Stimulated activated CD4-positive, alpha-beta T cell treated with anti-CD3 and anti-CD28 coated beads, Interleukin-15, amount 100 ng/mL, for 24 hours (primary cell): ENCODE measurements at regions not wholly inside any gene's neighbourhood (a gene's known extent, or its start where the extent isn't known, plus 50 kb on each side); places are given as distances from the start of the nearest gene placed in this dataset.
"Not testable (repeated sequence)": the region's sequence is repeated elsewhere in the genome, so short reads cannot be mapped to it uniquely, and the experiment has no call there.

Source experiments
- DNase-seq: peaks from one replicate; pipeline ENCODE4 v3.0.0-alpha.2; 2020

DNA sequence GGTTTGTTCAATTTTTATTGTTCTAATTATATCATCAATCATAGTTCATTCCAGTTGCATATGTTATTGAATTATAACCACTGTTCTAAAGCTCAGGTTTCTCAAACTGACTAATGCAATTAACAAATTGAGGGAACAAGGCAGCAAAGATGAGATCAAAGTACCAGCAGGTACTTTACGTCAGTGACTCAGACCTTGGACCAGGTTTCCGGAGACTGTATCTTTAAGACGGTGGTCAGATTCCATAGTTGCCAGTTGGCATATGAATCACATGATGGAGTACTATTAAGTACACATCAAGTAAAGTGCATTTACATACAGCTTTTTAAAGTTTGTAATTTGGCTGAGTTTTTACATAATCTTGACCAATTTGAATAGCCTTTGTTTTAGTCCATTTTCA lies 583.6 kb upstream of the ROBO2 start:
- no peak for DNase-seq

DNA sequence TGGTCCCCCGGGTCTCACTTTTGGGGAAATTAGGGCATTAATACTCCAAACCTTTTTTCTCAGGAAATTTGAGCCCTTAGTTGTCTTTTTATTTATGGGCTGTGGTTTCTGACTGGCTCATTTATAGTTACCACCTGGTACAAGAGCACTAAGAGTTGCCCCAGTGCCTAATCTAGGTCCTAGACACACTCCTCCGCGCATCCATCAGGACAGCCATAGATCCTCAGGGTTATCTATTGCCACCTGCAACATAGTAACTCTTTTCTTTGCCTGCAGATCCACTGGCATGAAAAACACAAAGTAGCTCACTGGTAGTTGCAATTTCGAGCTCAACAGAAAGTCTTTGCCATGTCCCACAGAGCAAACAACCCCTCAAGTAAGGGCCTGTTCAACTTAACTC lies 576.4 kb upstream of the ROBO2 start:
- no peak for DNase-seq

DNA sequence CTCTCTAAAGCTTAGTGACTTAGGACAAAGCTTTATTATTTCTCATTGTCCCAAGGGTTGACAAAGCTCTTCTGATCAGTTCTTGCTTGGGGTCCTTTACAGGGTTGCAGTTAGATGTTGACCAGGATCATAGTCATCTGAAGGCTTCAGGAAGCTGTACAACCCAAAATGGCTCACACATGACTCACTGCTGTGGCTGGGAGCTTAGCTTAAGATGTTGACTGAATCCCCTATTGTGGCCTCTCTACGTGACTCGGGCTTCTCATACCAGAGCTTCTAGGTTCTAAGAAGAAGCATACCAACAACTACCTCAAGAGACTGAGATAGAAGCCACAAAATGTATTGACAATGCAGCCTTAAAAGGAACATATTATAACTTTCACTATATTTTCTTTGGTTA lies 569.6 kb upstream of the ROBO2 start:
- no peak for DNase-seq

DNA sequence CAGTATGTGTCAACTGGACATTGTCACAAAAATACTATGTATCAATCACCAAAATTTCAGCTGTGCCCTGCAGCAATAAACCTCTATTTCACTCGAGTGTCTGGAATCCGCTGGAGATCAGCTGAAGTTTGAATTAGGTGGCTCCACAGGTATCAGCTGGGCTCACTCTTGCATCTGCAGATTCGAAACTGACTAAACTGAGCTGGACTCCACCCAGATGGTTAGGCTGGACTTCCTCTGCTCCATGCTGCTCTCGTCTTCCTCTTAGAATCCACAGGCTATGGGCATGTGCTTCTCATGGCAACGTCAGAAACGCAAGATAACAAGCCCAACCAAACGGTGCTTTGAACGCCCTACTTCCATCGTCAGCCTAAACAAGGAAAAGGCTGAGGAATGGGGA lies 565.3 kb upstream of the ROBO2 start:
- DNase-seq = no peak

DNA sequence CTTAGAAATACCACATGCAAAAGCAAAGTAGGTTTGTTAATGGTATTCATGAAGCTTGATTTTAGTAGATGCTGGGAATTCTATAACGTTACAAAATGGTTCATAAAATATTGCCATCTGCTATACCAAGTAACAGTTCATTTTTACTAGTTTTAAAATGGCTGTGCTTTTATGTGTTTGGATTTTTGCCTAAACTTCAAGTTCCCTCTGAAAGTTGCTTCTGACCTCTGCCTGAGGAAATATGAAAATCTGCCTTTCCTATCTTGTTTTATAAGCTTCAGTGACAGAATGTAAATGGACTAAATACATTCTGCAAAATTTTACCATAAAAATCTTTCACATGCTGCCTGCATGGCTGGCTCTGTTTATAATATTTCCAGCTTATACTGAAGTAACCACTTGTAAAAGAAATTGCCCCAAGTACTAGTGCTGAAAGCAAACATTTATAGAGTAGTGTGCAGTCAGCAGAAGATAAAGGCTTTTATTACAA lies 560.7 kb upstream of the ROBO2 start:
- DNase-seq = no peak

DNA sequence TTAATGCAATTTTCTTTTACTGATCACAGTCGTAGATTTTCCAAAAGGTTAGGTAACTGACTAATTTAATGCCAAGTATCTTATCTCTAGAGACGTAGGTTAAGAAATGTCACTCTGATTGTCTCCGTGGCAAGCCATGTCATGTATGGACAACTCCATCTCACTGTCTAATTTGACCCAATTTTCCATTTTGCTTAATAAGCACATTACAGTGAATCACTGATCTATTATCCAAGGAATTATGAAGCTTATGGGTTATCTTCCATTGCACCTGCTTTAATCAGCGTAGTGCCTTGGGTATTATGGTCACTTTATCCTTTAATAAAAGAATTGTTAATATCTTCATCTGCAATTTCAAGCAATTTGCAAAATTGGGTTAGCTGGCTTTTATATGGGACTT lies 557.4 kb upstream of the ROBO2 start:
- no peak for DNase-seq

DNA sequence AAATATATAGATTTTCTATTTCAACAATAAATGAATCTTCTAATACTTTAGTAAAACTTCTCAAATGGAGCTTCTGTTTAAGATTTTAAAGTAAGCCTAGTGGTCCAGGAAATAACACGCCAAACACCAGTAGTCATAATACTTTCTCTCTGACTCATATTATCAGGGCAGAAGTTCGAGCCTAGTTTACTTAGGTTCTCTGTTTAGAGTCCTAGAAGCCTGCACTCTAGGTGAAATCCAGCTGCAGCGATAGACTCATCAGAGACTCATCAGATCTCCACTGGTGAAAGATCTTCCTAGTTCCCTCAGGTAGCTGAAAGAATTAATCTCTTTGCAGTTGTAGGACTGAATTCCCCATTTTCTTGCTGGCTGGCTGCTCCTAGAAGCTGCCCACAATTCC lies 552.5 kb upstream of the ROBO2 start:
- no peak for DNase-seq

DNA sequence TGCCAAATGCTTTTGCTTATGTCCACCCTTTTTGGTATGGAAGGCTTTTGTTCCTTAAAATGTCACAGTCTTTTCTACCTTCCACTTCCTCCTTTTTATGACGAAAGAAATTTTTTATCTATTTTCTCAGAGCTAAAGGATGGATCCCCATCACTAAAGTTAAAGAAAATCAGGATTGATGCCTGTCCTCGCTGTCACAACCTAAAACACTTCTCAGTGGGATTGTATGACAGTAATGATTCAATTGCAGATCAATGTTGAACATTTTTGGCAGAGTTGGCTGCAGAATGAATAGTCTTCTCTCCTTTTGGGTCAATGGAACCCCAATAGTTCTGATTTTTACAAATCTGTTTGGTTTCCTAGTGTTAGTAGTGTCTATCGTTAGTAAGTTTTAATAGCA lies 549.8 kb upstream of the ROBO2 start:
- DNase-seq = no peak

DNA sequence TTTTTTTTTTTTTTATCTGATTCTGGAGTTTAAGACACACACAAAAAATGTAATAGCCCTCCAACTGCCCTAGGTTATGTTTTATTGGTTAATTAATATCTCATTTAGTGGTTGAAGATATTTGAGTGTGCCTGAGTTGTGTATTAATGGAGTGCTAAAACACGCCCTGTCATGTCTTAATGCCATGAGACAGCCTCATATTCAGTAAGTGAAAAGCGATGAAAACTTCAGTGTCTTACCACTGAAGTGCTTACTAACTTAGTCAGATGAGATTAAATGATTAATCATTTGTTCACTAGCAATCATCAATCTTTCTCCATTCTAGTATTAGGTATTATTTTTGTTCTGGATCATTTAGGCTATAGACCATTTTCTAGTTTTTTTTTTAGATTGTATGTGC lies 544.7 kb upstream of the ROBO2 start:
- DNase-seq = no peak

DNA sequence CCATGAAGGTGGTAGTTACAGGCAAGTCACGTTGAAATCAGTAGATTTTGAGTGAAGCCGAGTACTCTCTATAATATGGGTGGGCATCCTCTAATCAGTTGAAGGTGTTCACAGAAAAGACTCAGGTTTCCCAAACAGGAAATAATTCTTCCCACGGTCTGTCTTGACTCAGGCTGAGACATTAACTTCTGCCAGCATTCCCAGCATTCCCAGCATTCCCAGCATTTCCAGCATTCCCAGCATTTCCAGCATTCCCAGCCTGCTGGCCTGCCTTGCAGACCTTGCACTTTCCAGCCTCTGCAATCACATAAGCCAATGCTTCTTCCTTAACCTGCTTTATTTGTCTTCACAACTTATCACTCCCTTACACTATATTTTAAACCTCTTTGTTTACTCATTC lies 542.3 kb upstream of the ROBO2 start:
- DNase-seq = no peak

DNA sequence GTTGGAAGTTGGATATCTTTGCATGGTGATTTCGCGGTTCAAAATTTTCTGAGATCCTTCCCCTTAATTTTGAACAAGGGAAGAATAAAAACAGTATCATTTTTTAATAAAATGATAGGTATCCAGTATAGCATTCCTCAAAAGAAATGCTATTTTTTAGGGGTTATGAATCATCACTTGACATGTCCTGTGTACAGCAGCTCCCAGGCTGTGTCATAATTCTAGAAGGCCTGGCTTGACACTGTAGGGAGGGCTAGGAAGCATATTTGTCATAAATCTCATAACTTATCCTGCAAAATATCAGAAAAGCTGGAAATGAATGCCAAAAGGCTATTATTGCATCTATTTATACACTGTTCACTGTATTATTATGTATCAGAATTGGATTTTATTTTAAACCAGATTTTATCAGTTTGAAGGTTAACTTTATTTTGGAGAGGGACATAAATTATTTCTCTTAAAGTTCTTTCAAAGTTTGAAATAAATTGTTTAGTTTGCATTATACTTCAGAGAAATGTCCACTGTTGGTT lies 539.1 kb upstream of the ROBO2 start:
- DNase-seq = no peak

DNA sequence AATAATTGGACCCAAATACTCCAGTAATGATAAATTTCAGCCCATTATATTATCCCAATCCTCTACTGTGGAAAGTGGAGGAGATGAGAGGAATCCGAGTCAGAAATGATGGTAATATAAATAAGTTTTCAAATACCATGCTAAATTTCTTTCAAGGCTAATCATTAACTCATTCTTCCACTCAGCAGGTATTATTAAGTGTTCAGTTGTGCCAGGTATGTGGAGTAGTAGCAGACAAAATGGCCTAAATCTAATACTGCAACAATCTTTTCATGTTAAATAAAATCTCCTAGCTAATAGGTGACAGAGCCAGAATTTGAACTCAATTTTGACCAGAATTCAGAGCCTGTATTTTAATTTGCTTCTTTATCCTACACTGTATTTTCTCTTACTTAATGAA lies 538.6 kb upstream of the ROBO2 start:
- no peak for DNase-seq

DNA sequence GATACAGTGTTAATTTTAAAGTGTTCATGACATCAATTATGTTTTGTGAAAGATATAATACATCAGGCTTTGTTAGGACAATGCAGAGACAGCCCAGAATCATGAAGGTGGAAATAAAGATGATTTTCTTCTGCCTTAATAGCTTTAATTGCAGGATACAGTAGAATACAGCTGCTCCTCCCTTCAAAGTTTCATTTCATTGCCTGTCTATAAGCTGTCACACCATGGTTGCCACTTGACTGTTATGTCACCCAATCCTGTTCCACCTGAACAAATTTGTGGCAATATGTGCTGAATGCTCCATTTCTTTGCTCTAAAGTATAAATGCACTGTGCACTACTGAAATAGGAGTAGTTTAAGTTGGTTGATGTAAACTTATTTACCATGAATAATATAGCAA lies 537.8 kb upstream of the ROBO2 start:
- DNase-seq = no peak

DNA sequence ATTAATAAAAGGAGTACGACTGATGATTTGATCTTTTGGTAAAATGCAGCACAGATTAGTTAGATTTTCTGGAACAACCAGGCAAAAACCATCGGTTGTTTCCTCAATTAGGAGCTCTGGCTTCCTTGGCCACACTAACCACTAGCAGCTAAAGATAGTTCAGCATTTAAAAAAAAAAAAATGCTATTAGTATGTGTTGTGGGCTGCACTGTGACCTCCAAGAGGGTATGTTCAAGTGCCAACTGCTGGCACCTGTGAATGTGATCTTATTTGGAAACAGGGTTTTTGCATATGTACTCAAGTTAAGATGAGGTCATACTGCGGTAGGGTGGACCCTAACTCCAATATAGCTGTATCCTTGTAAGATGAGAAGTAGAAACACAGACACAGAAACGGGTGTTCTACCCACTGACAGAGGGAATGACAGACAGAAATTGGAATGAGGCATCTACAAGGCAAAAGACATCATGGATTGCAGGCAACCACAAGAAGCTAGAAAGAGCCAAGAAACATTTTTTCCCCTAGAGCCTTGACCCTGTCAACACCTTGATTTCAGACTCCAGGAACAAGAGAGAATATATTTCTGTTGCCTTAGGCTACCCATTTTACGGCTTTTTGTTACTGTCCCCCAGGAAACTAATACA lies 534.6 kb upstream of the ROBO2 start:
- DNase-seq = no peak

DNA sequence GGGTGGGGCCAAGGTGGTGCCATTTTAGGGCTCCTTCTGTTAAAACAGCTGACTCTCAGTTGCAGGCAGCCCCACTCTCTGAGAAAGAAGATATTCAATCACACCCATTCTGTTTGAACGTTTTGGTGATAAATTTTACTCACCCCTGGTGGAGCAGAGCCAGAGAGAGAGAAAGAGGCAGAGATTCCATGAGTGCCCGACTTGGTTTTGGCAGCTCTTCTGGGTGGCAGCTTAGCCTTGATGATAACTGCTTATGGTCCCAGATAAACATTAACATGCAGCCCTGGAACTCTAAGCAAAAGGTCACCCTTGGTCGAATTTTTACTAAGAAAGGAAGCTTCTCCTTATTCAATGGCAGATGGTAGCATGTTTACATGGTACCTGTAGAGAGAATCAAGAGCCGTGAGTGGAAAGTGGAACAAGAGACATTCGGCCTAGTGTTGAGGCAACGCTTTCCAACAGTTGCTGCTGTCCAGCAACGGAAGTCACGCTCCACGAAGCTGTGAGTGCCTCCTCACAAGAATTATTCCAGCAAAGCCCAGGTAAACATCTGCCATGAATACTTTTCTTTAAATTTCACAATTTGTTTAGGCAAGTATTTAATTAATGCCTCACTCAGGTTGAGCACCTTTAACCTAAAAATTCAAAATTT lies 530.6 kb upstream of the ROBO2 start:
- no peak for DNase-seq

DNA sequence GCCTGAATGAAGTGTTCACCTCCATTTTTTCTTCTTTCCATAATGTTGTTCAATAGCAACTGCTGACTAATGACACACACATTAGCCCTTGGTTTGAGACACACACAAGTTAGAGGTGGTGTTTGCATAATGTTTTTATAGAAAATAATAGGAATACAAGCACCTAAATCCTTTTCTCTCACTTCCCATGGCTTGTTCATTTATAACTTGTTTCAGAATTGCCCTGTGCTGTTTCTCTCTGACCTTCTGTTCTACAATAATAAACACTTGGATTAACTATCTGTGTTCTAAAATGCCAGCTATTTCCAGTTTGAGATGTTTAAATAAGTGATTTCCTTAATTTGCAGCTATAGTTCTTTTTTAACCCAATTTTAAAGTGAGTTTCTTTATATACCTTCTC lies 525.1 kb upstream of the ROBO2 start:
- DNase-seq = no peak

DNA sequence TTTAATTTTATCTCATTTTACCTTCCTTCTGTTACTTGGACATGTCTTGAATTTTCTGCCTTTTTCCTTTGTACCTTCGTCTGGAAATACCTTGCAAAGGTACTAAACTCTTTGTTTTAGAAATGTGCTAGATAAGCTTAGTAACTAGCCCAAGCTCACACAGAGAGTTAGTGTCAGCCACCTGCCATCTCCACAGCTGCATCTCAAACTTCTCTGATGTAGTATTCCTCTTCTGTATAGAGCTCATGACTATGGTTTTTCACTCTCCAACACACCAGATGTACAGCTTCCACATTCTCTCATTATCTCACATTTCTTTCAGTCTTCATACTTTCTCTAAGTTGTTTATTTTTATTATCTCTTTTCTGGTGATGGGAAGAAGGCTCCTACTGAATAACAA lies 516.6 kb upstream of the ROBO2 start:
- DNase-seq = no peak

DNA sequence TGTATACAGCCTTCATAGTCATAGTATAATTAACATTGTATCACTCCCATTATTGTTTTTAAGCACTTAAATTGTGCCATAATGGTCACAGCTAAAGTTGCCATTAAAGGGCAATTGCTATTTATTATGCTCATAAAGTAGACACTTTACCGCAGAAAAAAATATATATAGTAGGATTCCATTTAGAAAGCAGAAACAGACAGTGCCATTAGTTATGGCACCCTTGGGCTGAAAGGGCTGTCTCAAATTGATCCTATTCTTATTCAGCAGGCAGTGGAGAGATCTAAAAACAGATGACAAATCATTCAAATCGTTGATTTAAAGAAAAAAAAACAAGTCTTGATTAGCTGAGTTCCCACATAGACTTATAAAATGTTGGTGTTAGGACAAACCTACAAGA lies 514.2 kb upstream of the ROBO2 start:
- DNase-seq = no peak

DNA sequence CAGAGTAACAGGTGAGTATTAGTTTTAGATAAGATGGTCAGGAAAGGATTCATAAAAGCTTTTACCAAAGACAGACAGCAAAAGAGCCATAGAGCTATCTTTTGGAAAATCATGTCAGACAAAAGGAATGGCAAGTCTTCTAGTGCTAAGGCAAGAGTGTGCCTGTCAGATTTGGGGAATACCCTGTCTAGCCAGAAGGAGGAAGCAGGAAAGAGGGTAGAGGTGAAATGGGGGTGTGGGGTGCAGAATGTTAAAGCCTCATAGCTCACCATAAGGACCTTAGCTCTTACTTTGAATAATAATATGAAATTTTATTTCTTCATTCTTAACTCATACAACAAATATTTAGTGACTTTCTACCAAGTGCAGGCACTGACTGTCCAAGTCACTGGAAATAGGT lies 512.1 kb upstream of the ROBO2 start:
- no peak for DNase-seq

DNA sequence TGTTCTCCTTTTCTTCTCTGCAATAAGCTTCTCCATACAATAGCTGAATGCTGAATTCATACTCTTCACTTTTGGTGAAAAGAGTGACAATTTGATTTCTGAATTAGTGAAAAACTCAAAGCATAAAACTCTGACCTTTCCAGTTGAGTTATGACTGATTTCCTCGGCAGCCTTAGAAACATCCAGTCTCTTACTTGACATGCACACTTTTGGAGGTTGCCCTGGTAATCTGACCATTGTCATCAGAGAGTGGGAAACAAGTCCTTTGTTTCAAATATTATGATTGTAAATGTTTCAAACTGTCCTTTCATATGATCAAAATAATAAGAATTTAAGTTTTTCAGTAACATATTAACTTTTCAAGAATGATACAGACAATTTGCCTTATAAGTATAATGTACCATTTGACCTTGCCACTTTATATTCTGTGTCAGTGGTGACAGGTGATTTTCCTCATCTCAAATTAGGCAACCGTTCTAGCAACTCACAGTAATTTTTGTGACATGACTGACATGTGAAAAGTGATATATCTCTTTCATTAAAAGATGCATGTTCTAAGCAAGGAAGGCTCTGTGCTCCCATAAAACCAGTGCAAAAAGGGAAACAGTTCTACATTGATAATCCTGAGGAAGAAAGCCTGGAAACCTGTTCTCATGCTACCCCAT lies 507.6 kb upstream of the ROBO2 start:
- no peak for DNase-seq

DNA sequence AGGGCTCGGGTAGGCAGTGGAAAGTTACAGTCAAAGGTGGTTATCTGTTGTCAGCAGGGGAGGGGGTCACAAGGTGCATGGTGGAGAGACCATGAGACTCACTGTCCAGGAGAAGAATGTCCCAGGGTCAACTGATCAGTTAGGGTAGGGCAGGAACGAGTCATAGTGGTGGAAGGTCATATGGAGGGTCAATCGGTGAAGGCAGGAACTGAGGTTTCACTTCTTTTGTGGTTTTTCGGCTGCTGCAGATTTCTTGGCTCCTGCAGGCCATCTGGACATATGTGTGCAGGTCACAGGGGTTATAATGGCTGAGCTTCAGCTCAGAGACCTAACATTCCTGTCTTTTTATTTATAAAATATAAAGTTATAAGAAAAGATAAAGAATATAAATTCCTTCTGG lies 506.2 kb upstream of the ROBO2 start:
- DNase-seq = not testable (repeated sequence)

DNA sequence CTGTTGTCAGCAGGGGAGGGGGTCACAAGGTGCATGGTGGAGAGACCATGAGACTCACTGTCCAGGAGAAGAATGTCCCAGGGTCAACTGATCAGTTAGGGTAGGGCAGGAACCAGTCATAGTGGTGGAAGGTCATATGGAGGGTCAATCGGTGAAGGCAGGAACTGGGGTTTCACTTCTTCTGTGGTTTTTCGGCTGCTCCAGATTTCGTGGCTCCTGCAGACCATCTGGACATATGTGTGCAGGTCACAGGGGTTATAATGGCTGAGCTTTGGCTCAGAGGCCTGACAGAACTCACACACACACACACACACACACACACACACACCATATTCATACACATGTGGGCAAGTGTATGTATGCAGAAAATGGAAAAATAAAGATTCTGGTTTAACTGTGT lies 502.0 kb upstream of the ROBO2 start:
- not testable (repeated sequence) for DNase-seq

DNA sequence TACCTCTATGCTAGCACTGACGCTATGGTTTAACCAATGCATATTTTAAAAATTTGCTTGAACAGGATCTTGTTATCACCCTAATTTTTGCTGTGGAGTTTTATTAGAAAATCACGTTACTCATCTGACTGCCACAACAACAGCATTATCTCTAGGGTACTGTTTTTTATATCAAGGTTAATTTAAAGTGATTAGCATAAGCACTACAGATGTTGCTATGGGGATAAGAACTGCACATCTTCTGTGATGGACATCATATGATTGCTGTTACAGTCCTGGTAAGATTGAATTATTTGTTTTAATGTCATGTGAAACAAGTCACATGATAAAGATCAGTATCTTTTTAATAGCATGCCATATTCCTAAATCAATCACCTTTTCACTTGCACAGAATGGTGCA lies 492.2 kb upstream of the ROBO2 start:
- DNase-seq = no peak

DNA sequence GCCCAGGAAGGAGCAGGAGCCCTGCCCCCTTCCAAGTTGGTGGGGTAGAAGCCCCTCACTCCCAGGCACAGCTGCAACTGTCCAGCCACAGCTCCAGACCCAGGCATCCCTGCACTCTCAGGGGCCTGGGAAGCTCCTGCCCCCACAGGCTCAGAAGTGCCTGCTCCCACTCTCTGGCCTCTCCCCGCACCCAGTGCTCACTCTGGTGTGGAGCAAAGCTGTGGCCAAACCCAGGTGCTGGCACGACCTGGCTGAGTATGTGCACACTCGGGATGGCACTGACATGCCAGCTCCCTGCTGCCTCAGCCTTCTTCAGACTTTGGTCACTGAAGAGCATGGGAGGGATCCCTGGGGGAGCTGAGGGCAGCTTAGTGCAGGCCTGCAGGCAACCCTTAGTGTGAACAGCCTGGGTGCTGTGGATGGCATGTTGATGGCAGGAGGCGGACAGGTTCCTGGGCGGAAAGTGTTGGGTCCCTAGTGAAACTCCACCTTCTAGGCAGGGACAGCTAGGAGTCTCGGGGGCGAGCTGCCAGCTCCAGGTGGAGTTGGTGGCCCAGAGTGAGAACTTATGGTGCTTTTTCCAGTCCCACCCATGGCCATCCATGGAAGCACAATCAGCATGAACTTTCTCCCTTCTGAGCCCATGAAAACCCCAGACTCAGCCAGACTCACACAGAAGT lies 489.2 kb upstream of the ROBO2 start:
- no peak for DNase-seq
